Endothelial cell of hepatic sinusoid (primary cell): ENCODE measurements at regions not wholly inside any gene's neighbourhood (a gene's known extent, or its start where the extent isn't known, plus 50 kb on each side); places are given as distances from the start of the nearest gene placed in this dataset.

Experiments used
- in situ Hi-C: cut with HindIII; loops from 2 replicates; pipeline ENCODE4 v1.10.0; 2017; ENCODE audit warnings: low sequenced_read_pairs

GRCh38 chr5:5826911-5827310, 404.4 kb downstream of the ICE1 start:
- in situ Hi-C loops, result no loop called here

GRCh38 chr5:5822729-5823257, 400.3 kb downstream of the ICE1 start:
- in situ Hi-C loops, result no loop called here

GRCh38 chr5:5816960-5817359, 394.5 kb downstream of the ICE1 start:
- in situ Hi-C loops, result no loop called here

GRCh38 chr5:5813441-5813840, 391.0 kb downstream of the ICE1 start:
- in situ Hi-C loops, result no loop called here

- in situ Hi-C loops, result no loop called here
Observed at GRCh38 chr5:5810461-5810860, 388.0 kb downstream of the ICE1 start.

GRCh38 chr5:5805916-5806315, 383.4 kb downstream of the ICE1 start:
- in situ Hi-C loops, result no loop called here

- in situ Hi-C loops, result no loop called here
Observed at GRCh38 chr5:5804478-5805233, 382.2 kb downstream of the ICE1 start.

- in situ Hi-C loops, result no loop called here
Observed at GRCh38 chr5:5800801-5801761, 378.6 kb downstream of the ICE1 start.

GRCh38 chr5:5799826-5800225, 377.3 kb downstream of the ICE1 start:
- in situ Hi-C loops, result no loop called here

GRCh38 chr5:5799229-5799628, 376.8 kb downstream of the ICE1 start:
- in situ Hi-C loops, result no loop called here

- in situ Hi-C loops, result no loop called here
Observed at GRCh38 chr5:5798462-5798861, 376.0 kb downstream of the ICE1 start.

GRCh38 chr5:5798041-5798440, 375.6 kb downstream of the ICE1 start:
- in situ Hi-C loops, result no loop called here

GRCh38 chr5:5795074-5795771, 372.7 kb downstream of the ICE1 start:
- in situ Hi-C loops, result no loop called here

- in situ Hi-C loops, result no loop called here
Observed at GRCh38 chr5:5794118-5794560, 371.7 kb downstream of the ICE1 start.

- in situ Hi-C loops, result no loop called here
Observed at GRCh38 chr5:5793242-5794117, 371.0 kb downstream of the ICE1 start.

- in situ Hi-C loops, result no loop called here
Observed at GRCh38 chr5:5792106-5792505, 369.6 kb downstream of the ICE1 start.

GRCh38 chr5:5788793-5789192, 366.3 kb downstream of the ICE1 start:
- in situ Hi-C loops, result no loop called here

- in situ Hi-C loops, result no loop called here
Observed at GRCh38 chr5:5787373-5787772, 364.9 kb downstream of the ICE1 start.

- in situ Hi-C loops, result loop anchor here (5.0 kb wide), 1 partner anchor 57 kb away; no protein-coding TSS in a partner anchor
Observed at GRCh38 chr5:5784101-5784500, 361.6 kb downstream of the ICE1 start.

GRCh38 chr5:5783021-5783420, 360.5 kb downstream of the ICE1 start:
- in situ Hi-C loops, result loop anchor here (5.0 kb wide), 1 partner anchor 56 kb away; no protein-coding TSS in a partner anchor
